Right kidney (tissue), 1 donor: ENCODE measurements at regions not wholly inside any gene's neighbourhood (a gene's known extent, or its start where the extent isn't known, plus 50 kb on each side); places are given as distances from the start of the nearest gene placed in this dataset.
"Not testable (repeated sequence)": the region's sequence is repeated elsewhere in the genome, so short reads cannot be mapped to it uniquely, and the experiment has no call there.

Source experiments
- DNase-seq: peaks from one replicate; pipeline ENCODE4 v3.0.0-alpha.2; 2016

- DNase-seq: no peak
Observed at GRCh38 chr3:171915275-171915674, 72.1 kb downstream of the TMEM212 start.

- DNase-seq: no peak
Observed at GRCh38 chr3:171916888-171917287, 73.7 kb downstream of the TMEM212 start.

- not testable (repeated sequence) for DNase-seq
Observed at GRCh38 chr3:171922629-171923028, 79.5 kb downstream of the TMEM212 start.

GRCh38 chr3:171923668-171924067, 80.5 kb downstream of the TMEM212 start:
- DNase-seq: not testable (repeated sequence)

- not testable (repeated sequence) for DNase-seq
Observed at GRCh38 chr3:171924864-171925263, 81.7 kb downstream of the TMEM212 start.

GRCh38 chr3:171932153-171932611, 89.0 kb downstream of the TMEM212 start:
- DNase-seq: no peak

GRCh38 chr3:171933441-171933840, 90.3 kb downstream of the TMEM212 start:
- no peak for DNase-seq

- no peak for DNase-seq
Observed at GRCh38 chr3:171935261-171936123, 92.3 kb downstream of the TMEM212 start.

- DNase-seq: no peak
Observed at GRCh38 chr3:171936191-171936841, 93.2 kb downstream of the TMEM212 start.

GRCh38 chr3:171939578-171939977, 96.4 kb downstream of the TMEM212 start:
- DNase-seq: no peak

GRCh38 chr3:171940151-171940649, 97.1 kb downstream of the TMEM212 start:
- DNase-seq: no peak

GRCh38 chr3:171943262-171944117, 95.9 kb upstream of the FNDC3B start:
- no peak for DNase-seq

- DNase-seq: no peak
Observed at GRCh38 chr3:171944118-171945016, 95.0 kb upstream of the FNDC3B start.

- DNase-seq: no peak
Observed at GRCh38 chr3:171948674-171949073, 90.7 kb upstream of the FNDC3B start.

- no peak for DNase-seq
Observed at GRCh38 chr3:171949554-171949953, 89.8 kb upstream of the FNDC3B start.

- no peak for DNase-seq
Observed at GRCh38 chr3:171950373-171950772, 89.0 kb upstream of the FNDC3B start.

GRCh38 chr3:171951597-171951996, 87.8 kb upstream of the FNDC3B start:
- DNase-seq: no peak

- no peak for DNase-seq
Observed at GRCh38 chr3:171953301-171954022, 85.9 kb upstream of the FNDC3B start.

- DNase-seq: no peak
Observed at GRCh38 chr3:171954690-171955383, 84.5 kb upstream of the FNDC3B start.

GRCh38 chr3:171955598-171955997, 83.8 kb upstream of the FNDC3B start:
- no peak for DNase-seq
